ENCODE measurements at regions not wholly inside any gene's neighbourhood (a gene's known extent, or its start where the extent isn't known, plus 50 kb on each side); places are given as distances from the start of the nearest gene placed in this dataset.

DNA sequence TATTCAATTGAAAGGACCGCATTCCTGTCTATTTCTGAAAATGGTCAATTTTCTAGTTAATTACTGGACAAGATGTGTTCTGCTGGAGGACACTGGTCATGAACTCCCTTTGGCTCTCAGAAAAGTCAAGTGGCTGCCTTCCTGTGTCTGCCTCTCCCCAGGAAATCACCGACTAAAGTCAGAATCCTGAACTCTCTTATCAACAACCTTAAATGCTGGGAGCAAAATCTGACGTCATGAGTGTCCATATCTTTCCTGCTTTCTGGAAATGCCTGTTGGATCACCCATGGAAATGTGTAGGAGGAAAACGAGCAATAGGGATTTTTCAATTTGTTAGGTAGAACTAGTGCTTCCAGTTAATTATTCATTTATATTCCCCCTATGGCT is 53.5 kb upstream of the PLCB1 start:
- H3K36me3 ChIP-seq (ENCODE audit: insufficient read depth), result no peaks in the 10 kb centered on the region
- TF ChIP-seq, protein P1, sequence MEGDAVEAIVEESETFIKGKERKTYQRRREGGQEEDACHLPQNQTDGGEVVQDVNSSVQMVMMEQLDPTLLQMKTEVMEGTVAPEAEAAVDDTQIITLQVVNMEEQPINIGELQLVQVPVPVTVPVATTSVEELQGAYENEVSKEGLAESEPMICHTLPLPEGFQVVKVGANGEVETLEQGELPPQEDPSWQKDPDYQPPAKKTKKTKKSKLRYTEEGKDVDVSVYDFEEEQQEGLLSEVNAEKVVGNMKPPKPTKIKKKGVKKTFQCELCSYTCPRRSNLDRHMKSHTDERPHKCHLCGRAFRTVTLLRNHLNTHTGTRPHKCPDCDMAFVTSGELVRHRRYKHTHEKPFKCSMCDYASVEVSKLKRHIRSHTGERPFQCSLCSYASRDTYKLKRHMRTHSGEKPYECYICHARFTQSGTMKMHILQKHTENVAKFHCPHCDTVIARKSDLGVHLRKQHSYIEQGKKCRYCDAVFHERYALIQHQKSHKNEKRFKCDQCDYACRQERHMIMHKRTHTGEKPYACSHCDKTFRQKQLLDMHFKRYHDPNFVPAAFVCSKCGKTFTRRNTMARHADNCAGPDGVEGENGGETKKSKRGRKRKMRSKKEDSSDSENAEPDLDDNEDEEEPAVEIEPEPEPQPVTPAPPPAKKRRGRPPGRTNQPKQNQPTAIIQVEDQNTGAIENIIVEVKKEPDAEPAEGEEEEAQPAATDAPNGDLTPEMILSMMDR (conservative IDR thresholded peaks at IDR 0.05; ENCODE audit: low read depth, low read length), result no peak
- H3K4me2 ChIP-seq, result no peak overlapping the region
- H3K4me1 ChIP-seq (ENCODE audit: low read depth, poor library complexity, severe bottlenecking), result no peaks in the 10 kb centered on the region
- H2AFZ ChIP-seq (ENCODE audit: low read depth), result no peak overlapping the region
- H3K9ac ChIP-seq, result no peak overlapping the region
- H4K20me1 ChIP-seq (ENCODE audit: insufficient read depth), result no peaks in the 10 kb centered on the region
- H3K27ac ChIP-seq, result no peak overlapping the region
- no peaks in the 10 kb centered on the region for H3K79me2 ChIP-seq (ENCODE audit: insufficient read depth, low read depth)
- no peak overlapping the region for H3K4me3 ChIP-seq (IDR thresholded peaks at IDR 0.05; ENCODE audit: insufficient read depth, low read depth, low read length)
- no peaks in the 10 kb centered on the region for H3K27me3 ChIP-seq (ENCODE audit: insufficient read depth, low read depth)

DNA sequence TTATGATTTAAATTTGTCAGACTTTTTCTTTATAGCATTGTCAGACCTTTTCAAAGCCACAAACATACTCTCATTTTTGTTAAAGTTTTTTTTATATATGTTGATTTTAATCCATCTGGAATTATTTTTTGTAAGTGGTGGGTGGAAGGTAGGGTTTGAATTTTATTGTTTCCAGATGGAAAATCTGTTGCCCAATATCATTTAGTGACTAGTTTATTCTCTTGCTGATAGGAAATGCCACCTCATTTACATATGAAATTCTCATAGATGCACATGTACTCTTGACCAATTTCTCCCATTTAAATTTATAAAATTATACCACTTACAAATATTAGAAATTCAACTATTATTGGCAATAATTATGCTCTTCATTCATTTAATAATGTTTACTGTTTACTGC is 52.1 kb upstream of the PLCB1 start:
- H3K9ac ChIP-seq, result no peak overlapping the region
- H3K4me2 ChIP-seq, result no peak overlapping the region
- H3K36me3 ChIP-seq (ENCODE audit: insufficient read depth), result no peaks in the 10 kb centered on the region
- no peak overlapping the region for H3K4me3 ChIP-seq (IDR thresholded peaks at IDR 0.05; ENCODE audit: insufficient read depth, low read depth, low read length)
- H4K20me1 ChIP-seq (ENCODE audit: insufficient read depth), result no peaks in the 10 kb centered on the region
- TF ChIP-seq, protein P1 (conservative IDR thresholded peaks at IDR 0.05; ENCODE audit: low read depth, low read length), result no peak
- H3K27ac ChIP-seq, result no peak overlapping the region
- no peak overlapping the region for H2AFZ ChIP-seq (ENCODE audit: low read depth)
- H3K79me2 ChIP-seq (ENCODE audit: insufficient read depth, low read depth), result no peaks in the 10 kb centered on the region
- H3K4me1 ChIP-seq (ENCODE audit: low read depth, poor library complexity, severe bottlenecking), result no peaks in the 10 kb centered on the region
- H3K27me3 ChIP-seq (ENCODE audit: insufficient read depth, low read depth), result no peaks in the 10 kb centered on the region

DNA sequence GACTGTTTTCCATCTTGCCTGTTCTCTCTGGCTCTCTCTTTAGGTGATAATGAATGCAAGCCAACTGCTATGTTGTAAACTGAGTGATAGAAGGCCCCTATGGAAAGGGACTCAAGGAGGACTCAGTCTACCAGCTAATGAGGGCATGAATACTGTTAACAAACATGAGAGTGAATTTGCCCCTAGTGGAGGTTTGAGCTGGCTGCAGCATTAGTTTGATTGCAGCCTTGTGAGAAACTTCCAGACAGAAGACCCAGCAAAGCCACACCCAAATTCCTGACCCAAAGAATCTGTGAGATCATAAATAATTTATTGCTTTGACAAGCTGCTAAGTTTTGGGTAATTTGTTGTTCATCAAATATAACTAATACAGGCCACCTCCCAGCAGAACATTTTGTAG is 50.0 kb upstream of the PLCB1 start:
- Histone ChIP-seq H3K36me3 (ENCODE audit: insufficient read depth) (no peaks in the 10 kb centered on the region), H3K4me3 (IDR thresholded peaks at IDR 0.05; ENCODE audit: insufficient read depth, low read depth, low read length) (no peak overlapping the region), H3K27ac (no peak overlapping the region), H3K79me2 (ENCODE audit: insufficient read depth, low read depth) (no peaks in the 10 kb centered on the region), H2AFZ (ENCODE audit: low read depth) (no peak overlapping the region), H4K20me1 (ENCODE audit: insufficient read depth) (no peaks in the 10 kb centered on the region), H3K9ac (no peak overlapping the region), H3K4me1 (ENCODE audit: low read depth, poor library complexity, severe bottlenecking) (no peaks in the 10 kb centered on the region), H3K27me3 (ENCODE audit: insufficient read depth, low read depth) (no peaks in the 10 kb centered on the region), H3K4me2 (no peak overlapping the region)
- TF ChIP-seq, protein P1 (conservative IDR thresholded peaks at IDR 0.05; ENCODE audit: low read depth, low read length), result peak; percentile 14; the same call in 1 of the 2 replicates
